ENCODE measurements at regions not wholly inside any gene's neighbourhood (a gene's known extent, or its start where the extent isn't known, plus 50 kb on each side); places are given as distances from the start of the nearest gene placed in this dataset.
A peak's percentile ranks its signal among the peaks of the same experiment; 100 is the strongest.

- Histone ChIP-seq H3K4me1 (peaks cover 0 to 8% (median 0%) of the 10 kb centered on the region in 4 donors), H3K27ac (no peak overlapping the region), H3K27me3 (no peaks in the 10 kb centered on the region), H3K4me3 (no peak overlapping the region), H3K9me3 (no peaks in the 10 kb centered on the region), H3K36me3 (no peaks in the 10 kb centered on the region)
- intact Hi-C loops (cut with DNase I), result no loop called here
- TF ChIP-seq CTCF (IDR thresholded peaks at IDR 0.05) (no peak), POLR2AphosphoS5 (IDR thresholded peaks at IDR 0.05) (peak in 2 of 4 donors; percentile 25 to 31), POLR2A (IDR thresholded peaks at IDR 0.05) (no peak), EP300 (IDR thresholded peaks at IDR 0.05) (no peak)
- 40 to 48% methylated on average over 4 of the region's 4 CpGs for WGBS, 2 donors
- DNase-seq, result peak; percentile 67
Observed at GRCh38 chrX:115449742-115450141, 111.2 kb upstream of the PLS3 start.

GRCh38 chrX:115452251-115452650 lies 108.7 kb upstream of the PLS3 start:
- intact Hi-C loops (cut with DNase I), result no loop called here
- DNase-seq, result no peak
- H3K36me3 ChIP-seq, result no peaks in the 10 kb centered on the region
- WGBS, 2 donors, result 72 to 89% methylated on average over 1 of the region's 1 CpG
- H3K4me3 ChIP-seq, result no peak overlapping the region
- TF ChIP-seq POLR2A (IDR thresholded peaks at IDR 0.05) (no peak), CTCF (IDR thresholded peaks at IDR 0.05) (no peak), POLR2AphosphoS5 (IDR thresholded peaks at IDR 0.05) (no peak), EP300 (IDR thresholded peaks at IDR 0.05) (no peak)
- H3K27ac ChIP-seq, result no peak overlapping the region
- peaks cover 0 to 8% (median 0%) of the 10 kb centered on the region in 4 donors for H3K4me1 ChIP-seq
- H3K27me3 ChIP-seq, result no peaks in the 10 kb centered on the region
- no peaks in the 10 kb centered on the region for H3K9me3 ChIP-seq

- 59 to 72% methylated on average over 3 of the region's 3 CpGs for WGBS, 2 donors
- H3K27me3 ChIP-seq, result no peaks in the 10 kb centered on the region
- H3K4me3 ChIP-seq, result no peak overlapping the region
- intact Hi-C loops (cut with DNase I), result no loop called here
- DNase-seq, result no peak
- H3K27ac ChIP-seq, result peak overlapping the region in 2 of 4 donors; percentile 11 to 38
- H3K36me3 ChIP-seq, result no peaks in the 10 kb centered on the region
- no peak for TF ChIP-seq CTCF (IDR thresholded peaks at IDR 0.05)
- no peak for TF ChIP-seq POLR2AphosphoS5 (IDR thresholded peaks at IDR 0.05)
- no peak for TF ChIP-seq POLR2A (IDR thresholded peaks at IDR 0.05)
- no peak for TF ChIP-seq EP300 (IDR thresholded peaks at IDR 0.05)
- peaks cover 0 to 7% (median 2%) of the 10 kb centered on the region in 4 donors for H3K4me1 ChIP-seq
- H3K9me3 ChIP-seq, result no peaks in the 10 kb centered on the region
Observed at GRCh38 chrX:115459883-115460880, 100.8 kb upstream of the PLS3 start.

GRCh38 chrX:115462406-115462805 lies 98.6 kb upstream of the PLS3 start:
- no peaks in the 10 kb centered on the region for H3K36me3 ChIP-seq
- 81 to 88% methylated on average over 1 of the region's 1 CpG for WGBS, 2 donors
- no peak for DNase-seq
- intact Hi-C loops (cut with DNase I), result no loop called here
- no peak overlapping the region for H3K27ac ChIP-seq
- peaks cover 0 to 7% (median 2%) of the 10 kb centered on the region in 4 donors for H3K4me1 ChIP-seq
- TF ChIP-seq POLR2A (IDR thresholded peaks at IDR 0.05), result no peak
- TF ChIP-seq EP300 (IDR thresholded peaks at IDR 0.05), result no peak
- no peak for TF ChIP-seq POLR2AphosphoS5 (IDR thresholded peaks at IDR 0.05)
- no peak for TF ChIP-seq CTCF (IDR thresholded peaks at IDR 0.05)
- H3K27me3 ChIP-seq, result no peaks in the 10 kb centered on the region
- no peaks in the 10 kb centered on the region for H3K9me3 ChIP-seq
- H3K4me3 ChIP-seq, result no peak overlapping the region
